ELR (cell line): ENCODE measurements at regions not wholly inside any gene's neighbourhood (a gene's known extent, or its start where the extent isn't known, plus 50 kb on each side); places are given as distances from the start of the nearest gene placed in this dataset.

Experiments used
- DNase-seq: peaks from one replicate; pipeline ENCODE4 v3.0.0-alpha.2; 2015; ENCODE audit warnings: low read depth

GRCh38 chr5:147963948-147964693, 57.8 kb upstream of the C5orf46 start:
- no peak for DNase-seq

- DNase-seq: no peak
Observed at GRCh38 chr5:147963436-147963835, 57.1 kb upstream of the C5orf46 start.

GRCh38 chr5:147961208-147961749, 54.9 kb upstream of the C5orf46 start:
- DNase-seq: no peak

GRCh38 chr5:147957901-147958300, 51.6 kb upstream of the C5orf46 start:
- no peak for DNase-seq

GRCh38 chr5:147956842-147957223, 50.5 kb upstream of the C5orf46 start:
- DNase-seq: no peak

- no peak for DNase-seq
Observed at GRCh38 chr5:147956064-147956841, 49.9 kb upstream of the C5orf46 start.
